Esophagus squamous epithelium (tissue), 4 donors: ENCODE measurements at regions not wholly inside any gene's neighbourhood (a gene's known extent, or its start where the extent isn't known, plus 50 kb on each side); places are given as distances from the start of the nearest gene placed in this dataset.

Experiments
- CTCF ChIP-seq, 6 experiments: fragments of 450-650 bp in 4 of 6; fragments of 200-600 bp in 2 of 6; sonication (generic) in 2 of 6; IDR thresholded peaks; one replicate each; pipeline ENCODE4 v1.5.1; 2016 to 2019; ENCODE audit warnings: antibody characterized with exemption in 6 of 6, mild to moderate bottlenecking in 4 of 6, moderate library complexity in 4 of 6
- POLR2A ChIP-seq, 4 donors: fragments of 450-650 bp; IDR thresholded peaks; one replicate each; pipeline ENCODE4 v1.6.1; 2017; ENCODE audit warnings: antibody characterized with exemption in 4 of 4, mild to moderate bottlenecking in 4 of 4, moderate library complexity in 3 of 4

- no peak for TF ChIP-seq POLR2A (IDR thresholded peaks at IDR 0.05)
- no peak for TF ChIP-seq CTCF (IDR thresholded peaks at IDR 0.05)
Measured at GRCh38 chr9:38251036-38251860, 141.3 kb upstream of the ALDH1B1 start.
